HL-60 (cell line): ENCODE measurements at regions not wholly inside any gene's neighbourhood (a gene's known extent, or its start where the extent isn't known, plus 50 kb on each side); places are given as distances from the start of the nearest gene placed in this dataset.

Source experiments
- POLR2AphosphoS5 ChIP-seq: IDR thresholded peaks from 2 replicates; pipeline ENCODE4 v1.6.1; 2012; ENCODE audit warnings: low read depth
- TF ChIP-seq, protein P1 (sequence below): IDR thresholded peaks from one replicate; pipeline ENCODE4 v1.5.1; 2011; ENCODE audit warnings: low read length, control low read depth, inconsistent platforms; ENCODE audit not compliant: insufficient read depth

DNA sequence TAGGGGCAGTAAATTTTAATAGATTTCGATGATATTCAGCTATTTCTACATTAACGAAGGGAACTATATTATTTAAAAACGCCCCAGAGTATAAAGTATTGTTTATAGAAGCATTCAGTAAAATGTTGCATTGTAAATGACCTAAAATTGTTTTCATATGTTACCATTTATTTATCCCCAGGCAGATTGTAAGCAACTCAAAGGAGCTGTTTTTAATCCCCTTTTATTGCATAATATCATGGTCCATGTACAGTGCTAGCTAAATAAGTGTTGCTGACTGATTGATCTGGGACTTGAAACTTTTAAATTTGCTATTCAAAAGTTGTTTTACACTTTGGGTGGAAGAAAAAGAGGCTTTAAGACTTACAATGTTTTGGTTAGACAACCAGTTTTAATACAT lies 199.0 kb upstream of the SLC38A2 start:
- TF ChIP-seq, protein P1, sequence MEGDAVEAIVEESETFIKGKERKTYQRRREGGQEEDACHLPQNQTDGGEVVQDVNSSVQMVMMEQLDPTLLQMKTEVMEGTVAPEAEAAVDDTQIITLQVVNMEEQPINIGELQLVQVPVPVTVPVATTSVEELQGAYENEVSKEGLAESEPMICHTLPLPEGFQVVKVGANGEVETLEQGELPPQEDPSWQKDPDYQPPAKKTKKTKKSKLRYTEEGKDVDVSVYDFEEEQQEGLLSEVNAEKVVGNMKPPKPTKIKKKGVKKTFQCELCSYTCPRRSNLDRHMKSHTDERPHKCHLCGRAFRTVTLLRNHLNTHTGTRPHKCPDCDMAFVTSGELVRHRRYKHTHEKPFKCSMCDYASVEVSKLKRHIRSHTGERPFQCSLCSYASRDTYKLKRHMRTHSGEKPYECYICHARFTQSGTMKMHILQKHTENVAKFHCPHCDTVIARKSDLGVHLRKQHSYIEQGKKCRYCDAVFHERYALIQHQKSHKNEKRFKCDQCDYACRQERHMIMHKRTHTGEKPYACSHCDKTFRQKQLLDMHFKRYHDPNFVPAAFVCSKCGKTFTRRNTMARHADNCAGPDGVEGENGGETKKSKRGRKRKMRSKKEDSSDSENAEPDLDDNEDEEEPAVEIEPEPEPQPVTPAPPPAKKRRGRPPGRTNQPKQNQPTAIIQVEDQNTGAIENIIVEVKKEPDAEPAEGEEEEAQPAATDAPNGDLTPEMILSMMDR: no peak
- no peak for TF ChIP-seq POLR2AphosphoS5
